H9 (cell line): ENCODE measurements at regions not wholly inside any gene's neighbourhood (a gene's known extent, or its start where the extent isn't known, plus 50 kb on each side); places are given as distances from the start of the nearest gene placed in this dataset.

ENCODE experiments used
- DNase-seq: peaks from one replicate; pipeline ENCODE4 v3.0.0-alpha.2; 2017
- H2AFZ ChIP-seq: one replicate; pipeline ENCODE4 v1.6.1; 2013; ENCODE audit warnings: mild to moderate bottlenecking, low read length, control low read depth, moderate library complexity
- H2AK5ac ChIP-seq: 2 replicates; pipeline ENCODE4 v1.6.1; 2013; ENCODE audit warnings: low read length, control low read depth, mixed read lengths; ENCODE audit not compliant: insufficient read length
- H2BK120ac ChIP-seq: one replicate; pipeline ENCODE4 v1.6.1; 2013; ENCODE audit warnings: low read depth, mild to moderate bottlenecking, low read length, control low read depth, inconsistent platforms; ENCODE audit not compliant: poor library complexity, severe bottlenecking
- H2BK12ac ChIP-seq: 2 replicates; pipeline ENCODE4 v1.6.1; 2013; ENCODE audit warnings: low read length, control low read depth, mixed read lengths, low read depth; ENCODE audit not compliant: insufficient read length
- H2BK15ac ChIP-seq: 2 replicates; pipeline ENCODE4 v1.6.1; 2013; ENCODE audit warnings: low read depth, low read length, control low read depth
- H2BK20ac ChIP-seq: one replicate; pipeline ENCODE4 v1.6.1; 2013; ENCODE audit warnings: low read depth, mild to moderate bottlenecking, low read length, control low read depth, inconsistent platforms; ENCODE audit not compliant: poor library complexity, severe bottlenecking
- H2BK5ac ChIP-seq: 2 replicates; pipeline ENCODE4 v1.6.1; 2013; ENCODE audit warnings: low read length, control low read depth, mixed read lengths; ENCODE audit not compliant: insufficient read length
- H3K14ac ChIP-seq: 2 replicates; pipeline ENCODE4 v1.6.1; 2013; ENCODE audit warnings: low read length, control low read depth; ENCODE audit not compliant: insufficient read depth
- H3K18ac ChIP-seq: 2 replicates; pipeline ENCODE4 v1.6.1; 2013; ENCODE audit warnings: low read depth, mild to moderate bottlenecking, mixed read lengths, low read length, control low read depth; ENCODE audit not compliant: insufficient read length
- H3K23ac ChIP-seq: 2 replicates; pipeline ENCODE4 v1.6.1; 2013; ENCODE audit warnings: low read length, control low read depth, mixed read lengths, low read depth; ENCODE audit not compliant: insufficient read length
- H3K23me2 ChIP-seq: 2 replicates; pipeline ENCODE4 v1.6.1; 2013; ENCODE audit warnings: low read depth, mild to moderate bottlenecking, mixed read lengths, low read length, control low read depth; ENCODE audit not compliant: insufficient read length, poor library complexity, severe bottlenecking
- H3K27ac ChIP-seq: 2 replicates; pipeline ENCODE4 v1.5.1; 2013; ENCODE audit warnings: low read length, control low read depth, mixed read lengths, low read depth; ENCODE audit not compliant: insufficient read length
- H3K27me3 ChIP-seq: 2 replicates; pipeline ENCODE4 v1.6.1; 2013; ENCODE audit warnings: low read length, control low read depth, inconsistent platforms; ENCODE audit not compliant: insufficient read depth
- H3K4ac ChIP-seq: 2 replicates; pipeline ENCODE4 v1.6.1; 2013; ENCODE audit warnings: low read depth, mild to moderate bottlenecking, control low read depth, inconsistent platforms, low read length, moderate library complexity
- H3K4me1 ChIP-seq: 2 replicates; pipeline ENCODE4 v1.6.1; 2013; ENCODE audit warnings: low read length, control low read depth, inconsistent platforms; ENCODE audit not compliant: insufficient read depth
- H3K4me2 ChIP-seq: 2 replicates; pipeline ENCODE4 v1.6.1; 2013; ENCODE audit warnings: low read length, control low read depth, mixed read lengths; ENCODE audit not compliant: insufficient read length, insufficient read depth
- H3K56ac ChIP-seq: 2 replicates; pipeline ENCODE4 v1.6.1; 2013; ENCODE audit warnings: low read depth, mild to moderate bottlenecking, mixed read lengths, low read length, control low read depth; ENCODE audit not compliant: insufficient read length
- H3K79me1 ChIP-seq: 2 replicates; pipeline ENCODE4 v1.6.1; 2013; ENCODE audit warnings: low read depth, mild to moderate bottlenecking, moderate library complexity, low read length, control low read depth, inconsistent platforms; ENCODE audit not compliant: insufficient read depth, poor library complexity, severe bottlenecking
- H3K79me2 ChIP-seq: 2 replicates; pipeline ENCODE4 v1.6.1; 2013; ENCODE audit warnings: low read length, control low read depth, inconsistent platforms; ENCODE audit not compliant: insufficient read depth
- H3K9ac ChIP-seq: 2 replicates; pipeline ENCODE4 v1.6.1; 2013; ENCODE audit warnings: low read length, control low read depth, mixed read lengths; ENCODE audit not compliant: insufficient read length; ENCODE audit errors: extremely low read depth
- H3K9me3 ChIP-seq: one replicate; pipeline ENCODE4 v1.6.1; 2013; ENCODE audit warnings: low read depth, low read length, inconsistent platforms; ENCODE audit not compliant: control insufficient read depth
- H3T11ph ChIP-seq: one replicate; pipeline ENCODE4 v1.6.1; 2013; ENCODE audit warnings: mild to moderate bottlenecking, low read length, control low read depth, inconsistent platforms
- H4K20me1 ChIP-seq: one replicate; pipeline ENCODE4 v1.6.1; 2013; ENCODE audit not compliant: control insufficient read depth, insufficient read length, insufficient read depth
- H4K5ac ChIP-seq: 2 replicates; pipeline ENCODE4 v1.6.1; 2013; ENCODE audit warnings: low read depth, mild to moderate bottlenecking, mixed read lengths, low read length, control low read depth; ENCODE audit not compliant: insufficient read length
- H4K8ac ChIP-seq: replicated peaks from 2 replicates; pipeline ENCODE4 v1.6.1; 2013; ENCODE audit warnings: low read length, control low read depth, mixed read lengths, low read depth; ENCODE audit not compliant: insufficient read length
- H4K91ac ChIP-seq: 2 replicates; pipeline ENCODE4 v1.6.1; 2013; ENCODE audit warnings: low read depth, mild to moderate bottlenecking, moderate library complexity, mixed read lengths, low read length, control low read depth; ENCODE audit not compliant: insufficient read length
- H3K27ac Mint-ChIP-seq, 3 experiments: 2 replicates in 2 of 3; 3 replicates in 1 of 3; pipeline ENCODE4 v1.8.0; 2020 to 2021; ENCODE audit warnings: mixed read lengths in 3 of 3, mild to moderate bottlenecking in 1 of 3, moderate library complexity in 1 of 3
- H3K27me3 Mint-ChIP-seq: 2 replicates; pipeline ENCODE4 v1.8.0; 2021; ENCODE audit warnings: low read depth, mild to moderate bottlenecking, moderate library complexity, mixed read lengths
- H3K36me3 Mint-ChIP-seq, 3 experiments: 2 replicates in 2 of 3; 3 replicates in 1 of 3; pipeline ENCODE4 v1.8.0; 2020 to 2021; ENCODE audit warnings: low read depth in 3 of 3, mixed read lengths in 3 of 3; ENCODE audit not compliant: insufficient read depth in 1 of 3
- H3K4me1 Mint-ChIP-seq, 2 experiments: 2 replicates each; pipeline ENCODE4 v1.8.0; 2020; ENCODE audit warnings: mixed read lengths in 2 of 2
- H3K4me3 Mint-ChIP-seq, 2 experiments: 2 replicates in 1 of 2; 3 replicates in 1 of 2; pipeline ENCODE4 v1.8.0; 2020 to 2021; ENCODE audit warnings: mild to moderate bottlenecking in 2 of 2, mixed read lengths in 2 of 2, moderate library complexity in 1 of 2
- H3K9me3 Mint-ChIP-seq, 2 experiments: 2 replicates in 1 of 2; 3 replicates in 1 of 2; pipeline ENCODE4 v1.8.0; 2020; ENCODE audit warnings: mild to moderate bottlenecking in 2 of 2, mixed read lengths in 2 of 2, moderate library complexity in 1 of 2
- CTCF ChIP-seq: fragments of 200-600 bp; sonication (generic); conservative IDR thresholded peaks from 3 replicates; pipeline ENCODE4 v1.8.0; 2021; ENCODE audit warnings: antibody characterized with exemption, mild to moderate bottlenecking
- WGBS: extraction: QIAGEN DNeasy Blood & Tissue Kit; methylation state at CpG from one replicate; pipeline ENCODE4 v1.1.7; 2013; ENCODE audit warnings: missing lambda C conversion rate, low lambda C conversion rate, mixed read lengths; ENCODE audit not compliant: insufficient read length; ENCODE audit errors: extremely low coverage; 5-methylcytosine and 5-hydroxymethylcytosine counted together

- Mint-ChIP-seq H3K27me3 (peaks cover 2% of the 10 kb centered on the region), H3K9me3 (no peaks in the 10 kb centered on the region), H3K4me3 (no peak overlapping the region), H3K36me3 (no peaks in the 10 kb centered on the region), H3K4me1 (peaks cover 3 to 9% of the 10 kb centered on the region in 2 experiments; a peak in 3 of 4 replicates), H3K27ac (no peak overlapping the region; a peak in 1 of 7 replicates)
- H4K91ac ChIP-seq = no peak overlapping the region
- DNase-seq = no peak
- no peak overlapping the region for H2BK120ac ChIP-seq
- no peaks in the 10 kb centered on the region for H3K23me2 ChIP-seq
- H3K9ac ChIP-seq = no peak overlapping the region
- no peak for TF ChIP-seq CTCF
- no peak overlapping the region for H2BK12ac ChIP-seq
- no peak overlapping the region for H3K4me2 ChIP-seq
- H3K27me3 ChIP-seq = no peaks in the 10 kb centered on the region
- H3K23ac ChIP-seq = no peak overlapping the region
- no peak overlapping the region for H3T11ph ChIP-seq
- WGBS = no CpG with 5 or more reads among the region's 32 CpGs
- H2AK5ac ChIP-seq = no peak overlapping the region
- no peaks in the 10 kb centered on the region for H3K9me3 ChIP-seq
- no peak overlapping the region for H3K14ac ChIP-seq
- H2AFZ ChIP-seq = no peak overlapping the region
- no peaks in the 10 kb centered on the region; the same call in 1 of the 2 replicates for H3K4me1 ChIP-seq
- H2BK15ac ChIP-seq = no peak overlapping the region
- no peak overlapping the region for H3K18ac ChIP-seq
- H4K8ac ChIP-seq = no peak overlapping the region
- no peaks in the 10 kb centered on the region for H3K79me2 ChIP-seq
- no peak overlapping the region for H3K4ac ChIP-seq
- no peak overlapping the region for H3K56ac ChIP-seq
- no peak overlapping the region for H2BK20ac ChIP-seq
- no peak overlapping the region for H3K27ac ChIP-seq
- no peak overlapping the region for H4K5ac ChIP-seq
- no peaks in the 10 kb centered on the region for H4K20me1 ChIP-seq
- H3K79me1 ChIP-seq = no peaks in the 10 kb centered on the region
- no peak overlapping the region for H2BK5ac ChIP-seq
These were observed 236.2 kb downstream of the IRX2 start for GRCh38 chr5:2515180-2515764.
